SW 1271 (cell line): ENCODE measurements at regions not wholly inside any gene's neighbourhood (a gene's known extent, or its start where the extent isn't known, plus 50 kb on each side); places are given as distances from the start of the nearest gene placed in this dataset.
A peak's percentile ranks its signal among the peaks of the same experiment; 100 is the strongest.
"Not testable (repeated sequence)": the region's sequence is repeated elsewhere in the genome, so short reads cannot be mapped to it uniquely, and the experiment has no call there.

Experiments
- DNase-seq, 2 experiments: peaks; one replicate each; lab custom pipeline; 2025; lab: John Stamatoyannopoulos, UW

GRCh38 chr4:73348185-73348584 is 55.9 kb upstream of the ALB start:
- no peak for DNase-seq

- no peak for DNase-seq
Observed at GRCh38 chr4:73347497-73347896, 56.6 kb upstream of the ALB start.

GRCh38 chr4:73345399-73345975 is 58.6 kb upstream of the ALB start:
- no peak for DNase-seq

GRCh38 chr4:73344106-73344505 is 60.0 kb upstream of the ALB start:
- no peak for DNase-seq

GRCh38 chr4:73343432-73343831 is 60.7 kb upstream of the ALB start:
- no peak for DNase-seq

- peak in 1 of 2 experiments; percentile 16 for DNase-seq
Observed at GRCh38 chr4:73341454-73341853, 62.6 kb upstream of the ALB start.

GRCh38 chr4:73340917-73341316 is 63.2 kb upstream of the ALB start:
- no peak for DNase-seq

GRCh38 chr4:73335679-73336078 is 68.4 kb upstream of the ALB start:
- DNase-seq: no peak

GRCh38 chr4:73332012-73332411 is 72.1 kb upstream of the ALB start:
- DNase-seq: not testable (repeated sequence)

- no peak for DNase-seq
Observed at GRCh38 chr4:73329300-73329699, 70.7 kb upstream of the ANKRD17 start.

- DNase-seq: not testable (repeated sequence)
Observed at GRCh38 chr4:73325776-73326175, 67.2 kb upstream of the ANKRD17 start.

GRCh38 chr4:73317092-73317491 is 58.5 kb upstream of the ANKRD17 start:
- DNase-seq: no peak

GRCh38 chr4:73315091-73315490 is 56.5 kb upstream of the ANKRD17 start:
- no peak for DNase-seq

- DNase-seq: no peak
Observed at GRCh38 chr4:73312967-73313366, 54.4 kb upstream of the ANKRD17 start.

- DNase-seq: peak in 1 of 2 experiments; percentile 35
Observed at GRCh38 chr4:73311428-73311827, 52.8 kb upstream of the ANKRD17 start.

- DNase-seq: peak in 1 of 2 experiments; percentile 1
Observed at GRCh38 chr4:73309211-73309610, 50.6 kb upstream of the ANKRD17 start.
